NCI-H446 treated with DMSO at 0.1 percent for 48 hours (cell line): ENCODE measurements at regions not wholly inside any gene's neighbourhood (a gene's known extent, or its start where the extent isn't known, plus 50 kb on each side); places are given as distances from the start of the nearest gene placed in this dataset.
"Not testable (repeated sequence)": the region's sequence is repeated elsewhere in the genome, so short reads cannot be mapped to it uniquely, and the experiment has no call there.

ENCODE experiments used
- DNase-seq: peaks from one replicate; lab custom pipeline; 2025; lab: John Stamatoyannopoulos, UW

DNA sequence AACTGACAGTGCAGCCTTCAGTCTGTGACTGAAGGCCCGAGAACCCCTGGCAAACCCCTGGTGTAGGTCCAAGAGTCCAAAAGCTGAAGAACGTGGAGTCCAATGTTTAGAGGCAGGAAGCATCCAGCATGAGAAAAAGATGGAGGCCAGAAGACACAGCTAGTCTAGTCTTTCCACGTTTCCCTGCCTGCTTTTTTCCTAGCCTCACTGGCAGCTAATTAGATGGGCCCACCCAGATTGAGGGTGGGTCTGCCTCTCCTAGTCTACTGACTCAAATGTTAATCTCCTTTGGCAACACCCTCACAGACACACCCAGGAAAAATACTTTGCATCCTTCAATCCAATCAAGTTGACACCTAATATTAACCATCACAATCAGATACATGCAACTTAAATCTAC, 87.8 kb downstream of the TENT5D start:
- DNase-seq: not testable (repeated sequence)

DNA sequence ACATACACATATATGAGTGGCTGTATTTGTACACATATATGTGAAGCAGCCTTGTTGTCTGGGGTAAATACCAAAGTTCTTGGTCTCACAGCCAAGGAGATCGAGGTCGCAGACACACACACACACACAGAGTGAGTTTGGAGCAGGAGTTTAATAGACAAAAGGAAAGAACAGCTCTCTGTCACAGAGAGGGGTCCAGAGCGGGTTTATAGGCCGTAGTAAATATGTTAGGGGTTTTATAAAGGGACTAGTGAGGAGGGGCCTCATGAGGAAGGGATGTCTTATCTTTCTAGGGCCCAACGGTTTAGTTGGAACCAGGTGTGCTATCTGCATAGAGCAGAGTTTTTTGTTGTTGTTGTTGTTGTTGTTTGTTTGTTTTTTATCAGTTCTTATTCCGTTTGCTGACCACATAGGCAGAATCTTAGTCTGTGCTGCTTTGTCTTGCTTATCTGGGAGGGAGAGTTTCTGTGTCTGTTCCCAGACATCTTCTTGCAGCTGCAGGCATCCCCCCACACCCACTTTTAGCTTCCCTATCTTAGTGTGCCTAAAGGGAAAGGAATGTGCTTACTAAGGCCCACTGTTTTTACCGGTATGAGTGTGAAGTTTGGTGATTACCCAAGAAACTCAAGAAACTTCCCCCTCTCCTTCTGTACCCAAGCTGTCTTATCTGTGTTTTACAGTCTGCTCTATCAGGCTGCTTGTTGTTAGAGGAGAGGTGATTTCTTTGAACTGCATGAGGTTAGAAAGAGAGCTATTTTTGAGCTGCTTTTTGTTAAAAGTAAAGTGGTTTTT, 91.9 kb downstream of the TENT5D start:
- no peak for DNase-seq

GRCh38 chrX:80512924-80513323, 92.7 kb downstream of the TENT5D start:
- no peak for DNase-seq

GRCh38 chrX:80513625-80514024, 93.4 kb downstream of the TENT5D start:
- no peak for DNase-seq

DNA sequence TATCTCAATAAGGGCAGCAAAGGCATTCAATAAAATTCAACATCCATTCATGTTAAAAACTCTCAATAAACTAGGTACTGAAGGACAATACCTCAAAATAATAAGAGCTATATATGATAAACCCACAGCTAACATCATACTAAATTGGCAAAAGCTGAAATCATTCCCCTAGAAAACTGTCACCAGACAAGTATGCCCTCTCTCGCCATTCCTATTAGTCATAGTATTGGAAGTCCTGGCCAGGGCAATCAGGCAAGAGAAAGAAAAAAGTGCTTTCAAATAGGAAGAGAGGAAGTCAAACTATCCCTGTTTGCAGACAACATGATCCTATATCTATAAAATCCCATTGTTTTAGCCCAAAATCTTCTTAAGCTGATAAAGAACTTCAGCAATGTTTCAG, 116.8 kb downstream of the TENT5D start:
- DNase-seq: no peak

DNA sequence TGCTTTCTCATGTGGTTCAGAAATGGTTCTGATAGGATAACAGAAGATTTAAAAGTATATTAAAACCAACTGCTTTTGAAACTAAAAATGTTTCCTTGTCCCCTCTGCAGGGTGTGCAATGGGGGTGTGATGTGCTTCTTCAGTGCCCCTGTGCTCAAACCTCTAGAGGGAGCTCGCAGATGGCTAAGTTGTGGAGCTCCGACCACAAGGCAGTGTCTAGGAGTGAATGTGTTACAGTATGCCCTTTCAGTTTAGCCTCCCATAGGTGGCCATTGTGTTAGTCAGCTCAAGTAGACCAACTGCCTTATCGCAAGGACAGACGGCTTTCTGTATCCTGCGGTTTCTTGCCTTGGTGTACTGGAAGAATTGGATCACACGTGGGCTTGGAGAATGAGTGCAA, 130.5 kb downstream of the TENT5D start:
- no peak for DNase-seq

DNA sequence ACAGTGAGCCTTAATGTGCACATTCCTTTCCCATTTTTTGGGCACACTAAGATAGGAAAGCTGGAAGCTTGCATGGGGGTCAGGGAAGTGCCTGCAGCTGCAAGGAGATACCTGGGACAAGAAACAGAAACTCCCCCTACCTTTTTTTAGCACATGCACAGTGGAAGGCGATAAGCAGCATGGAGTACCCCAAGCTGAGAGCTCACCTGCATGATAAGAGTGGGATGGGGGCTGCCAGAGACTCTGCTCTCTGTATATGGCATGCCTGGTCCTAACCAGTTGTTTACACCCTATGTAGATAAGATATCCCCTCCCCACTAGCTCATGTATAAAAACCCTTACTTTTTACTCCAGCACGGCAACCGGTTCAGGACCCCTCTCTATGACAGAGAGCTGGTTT, 135.9 kb downstream of the TENT5D start:
- no peak for DNase-seq

GRCh38 chrX:80572636-80573035, 152.4 kb downstream of the TENT5D start:
- DNase-seq: no peak

GRCh38 chrX:80573275-80573674, 153.0 kb downstream of the TENT5D start:
- no peak for DNase-seq

- DNase-seq: not testable (repeated sequence)
Measured at GRCh38 chrX:80574486-80575086, 154.3 kb downstream of the TENT5D start.

DNA sequence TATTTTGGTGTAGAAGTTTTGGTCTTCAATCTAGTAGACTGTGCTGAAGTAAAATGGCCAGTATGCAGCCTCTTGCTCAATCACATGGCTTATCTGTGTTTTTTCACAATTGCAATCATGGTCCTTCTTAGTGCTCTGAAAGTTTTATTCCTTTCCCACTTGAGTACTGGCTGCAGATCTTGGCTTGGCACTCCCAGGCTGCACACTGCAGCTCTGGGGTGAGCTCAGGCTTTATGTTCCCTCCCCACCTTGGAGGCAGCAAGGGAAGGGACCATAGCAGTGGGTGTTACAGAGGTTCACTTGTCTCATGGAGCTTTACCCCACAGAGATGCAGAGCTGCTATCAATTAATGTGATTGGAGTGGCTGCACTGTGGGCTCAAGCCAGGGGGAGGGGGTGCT, 156.0 kb downstream of the TENT5D start:
- no peak for DNase-seq

- DNase-seq: no peak
Measured at GRCh38 chrX:80576806-80577533, 156.7 kb downstream of the TENT5D start.

DNA sequence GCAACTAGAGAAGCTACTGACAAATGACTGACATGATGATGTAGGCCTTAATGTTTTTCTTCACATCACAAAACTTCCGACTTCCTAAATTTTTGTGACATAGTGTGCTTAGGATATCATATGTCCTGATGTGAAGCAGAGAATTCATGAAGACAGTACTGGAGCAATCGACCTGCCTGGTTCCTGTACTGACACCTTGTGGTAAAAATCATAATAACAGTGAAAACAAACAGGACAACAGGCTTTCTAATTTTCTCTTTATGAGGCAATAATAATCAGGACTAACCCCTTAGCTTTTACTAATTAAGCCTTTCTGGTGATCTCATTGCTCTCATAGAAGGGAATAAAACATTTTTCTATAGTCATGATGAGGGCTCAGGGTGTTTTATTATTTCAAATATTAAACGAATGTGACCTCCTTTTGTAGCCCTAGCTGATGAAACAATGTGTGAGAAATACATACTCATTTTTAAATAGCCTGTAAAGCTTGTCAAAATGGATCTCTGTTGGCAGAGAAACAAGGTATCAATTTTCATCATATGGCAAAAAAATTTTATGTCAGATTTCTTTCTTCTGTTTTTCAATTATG, 158.4 kb downstream of the TENT5D start:
- peak; percentile 0 for DNase-seq

GRCh38 chrX:80590992-80591391, 170.7 kb downstream of the TENT5D start:
- DNase-seq: not testable (repeated sequence)

- no peak for DNase-seq
Measured at GRCh38 chrX:80602036-80602860, 182.0 kb downstream of the TENT5D start.
